ENCODE measurements at regions not wholly inside any gene's neighbourhood (a gene's known extent, or its start where the extent isn't known, plus 50 kb on each side); places are given as distances from the start of the nearest gene placed in this dataset.
"Not testable (repeated sequence)": the region's sequence is repeated elsewhere in the genome, so short reads cannot be mapped to it uniquely, and the experiment has no call there.

DNA sequence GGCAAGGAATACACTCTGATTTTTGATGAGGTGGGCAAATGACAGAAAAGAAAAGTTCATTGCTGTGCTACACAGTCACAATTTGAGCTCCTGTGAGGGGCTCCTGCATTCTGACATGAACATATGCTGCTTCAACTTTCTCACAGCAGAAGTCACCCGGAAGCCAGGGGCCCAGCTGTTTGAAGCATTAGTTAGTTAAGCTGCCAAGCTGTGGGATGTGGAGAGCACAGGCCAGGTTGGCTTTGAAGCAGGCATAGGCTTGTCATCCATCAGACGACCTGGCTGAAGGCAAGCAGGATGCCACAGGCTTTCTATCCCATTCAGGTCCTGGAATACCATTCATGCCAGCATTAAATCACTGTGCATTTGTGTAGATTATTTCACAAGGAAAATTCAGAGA is 63.1 kb downstream of the MTNR1B start:
- peak; percentile 13 for DNase-seq

DNA sequence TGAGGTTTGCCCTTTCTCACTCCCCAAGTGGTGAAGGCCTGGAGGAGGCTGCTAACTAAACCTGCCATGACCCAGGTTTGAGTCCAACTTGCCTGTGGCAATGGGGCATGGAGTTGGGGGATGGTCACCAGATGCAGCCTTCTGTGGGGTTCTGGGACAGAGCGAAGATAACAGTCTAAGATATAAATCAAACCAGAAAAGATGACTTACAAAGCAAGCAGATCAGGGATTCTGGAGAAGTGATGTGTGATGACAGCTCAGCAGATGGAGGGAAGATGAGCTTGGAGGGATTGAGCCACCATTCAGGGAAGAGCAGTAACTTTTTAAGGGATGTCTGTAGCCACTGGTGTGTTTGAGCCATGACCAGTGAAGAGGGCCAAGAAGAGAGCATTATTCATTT is 63.6 kb downstream of the MTNR1B start:
- DNase-seq: no peak

DNA sequence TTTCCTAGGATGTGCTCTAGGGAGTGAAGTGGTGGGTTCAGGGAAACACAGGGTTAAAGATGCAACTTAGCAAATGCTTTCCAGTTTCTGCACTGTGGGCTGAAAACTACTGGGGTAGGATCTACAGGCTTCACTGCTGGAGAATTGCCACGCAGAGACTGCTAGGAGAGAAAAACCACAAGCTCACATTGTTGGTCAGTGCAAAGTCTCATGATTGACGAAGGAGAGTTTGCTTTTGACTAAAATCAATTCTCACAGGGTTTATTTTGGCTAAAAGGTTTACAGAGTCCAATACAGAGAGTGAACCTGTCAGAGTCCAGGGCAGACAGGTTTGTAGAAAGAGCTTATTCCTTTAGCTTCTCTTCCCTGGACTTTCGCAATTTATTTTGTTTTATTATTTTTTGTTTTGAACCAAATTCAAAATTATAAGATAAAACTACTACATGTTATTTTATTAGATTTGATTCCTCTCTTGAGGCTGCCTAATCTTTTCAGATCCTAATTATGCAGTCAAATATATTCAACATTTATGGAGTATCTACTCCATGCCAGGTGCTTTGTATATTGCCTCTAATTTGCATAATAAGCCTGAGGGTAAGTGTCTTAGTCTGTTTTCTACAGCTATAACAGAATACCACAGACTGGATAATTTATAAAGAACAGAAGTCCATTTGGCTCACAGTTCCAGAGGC is 64.7 kb downstream of the MTNR1B start:
- no peak for DNase-seq

GRCh38 chr11:93034723-93035039 is 65.2 kb downstream of the MTNR1B start:
- no peak for DNase-seq

- no peak for DNase-seq
Observed at GRCh38 chr11:93038521-93038920, 69.1 kb downstream of the MTNR1B start.

DNA sequence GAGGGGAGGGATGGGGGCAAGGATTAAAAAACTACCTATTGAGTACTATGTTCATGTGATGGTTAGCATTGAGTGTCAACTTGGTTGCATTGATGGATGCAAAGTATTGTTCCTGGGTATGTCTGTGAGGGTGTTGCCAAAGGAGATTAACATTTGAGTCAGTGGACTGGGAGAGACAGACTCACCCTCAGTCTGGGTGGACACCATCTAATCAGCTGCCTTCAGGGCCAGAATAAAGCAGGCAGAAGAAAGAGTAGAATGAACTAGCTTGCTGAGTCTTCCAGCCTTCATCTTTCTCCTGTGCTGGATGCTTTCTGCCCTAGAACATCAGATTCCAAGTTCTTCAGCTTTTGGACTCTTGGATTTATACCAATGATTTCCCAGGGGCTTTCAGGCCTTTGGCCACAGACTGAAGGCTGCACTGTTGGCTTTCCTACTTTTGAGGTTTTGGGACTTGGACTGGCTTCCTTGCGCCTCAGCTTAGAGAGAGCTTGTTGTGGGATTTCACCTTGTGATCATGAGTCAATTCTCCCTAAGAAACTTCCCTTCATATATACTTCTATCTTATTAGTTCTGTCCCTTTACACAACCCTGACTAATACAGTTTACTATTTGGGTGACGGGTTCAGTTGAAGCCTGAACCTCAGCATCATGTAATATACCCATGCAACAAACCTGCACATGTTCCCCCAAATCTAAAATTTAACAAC is 70.2 kb downstream of the MTNR1B start:
- no peak for DNase-seq

DNA sequence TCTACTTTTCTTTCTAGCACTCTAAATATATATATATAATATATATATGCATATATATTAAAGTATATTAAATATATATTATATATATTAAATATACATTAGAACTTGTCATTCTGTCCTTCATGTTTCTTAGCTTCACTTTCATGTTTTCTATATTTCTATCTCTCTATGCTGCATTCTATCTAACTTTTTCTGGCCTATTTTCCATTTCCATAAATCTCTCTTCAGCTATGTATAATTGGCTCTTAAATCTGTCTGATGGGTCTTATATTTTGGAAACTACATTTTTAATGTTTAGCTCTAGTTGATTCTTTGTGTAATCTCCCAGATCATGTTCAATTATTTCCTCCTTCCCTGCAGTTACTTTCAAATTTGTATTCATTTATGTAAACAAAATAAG is 72.2 kb downstream of the MTNR1B start:
- no peak for DNase-seq

DNA sequence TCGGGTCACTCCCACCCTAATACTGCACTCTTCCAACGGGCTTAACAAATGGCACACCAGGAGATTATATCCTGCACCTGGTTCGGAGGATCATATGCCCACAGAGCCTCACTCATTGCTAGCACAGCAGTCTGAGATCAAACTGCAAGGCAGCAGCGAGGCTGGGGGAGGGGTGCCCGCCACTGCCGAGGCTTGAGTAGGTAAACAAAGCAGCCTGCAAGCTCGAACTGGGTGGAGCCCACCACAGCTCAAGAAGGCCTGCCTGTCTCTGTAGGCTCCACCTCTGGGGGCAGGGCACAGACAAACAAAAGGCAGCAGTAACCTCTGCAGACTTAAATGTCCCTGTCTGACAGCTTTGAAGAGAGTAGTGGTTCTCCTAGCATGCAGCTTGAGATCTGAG is 73.7 kb downstream of the MTNR1B start:
- not testable (repeated sequence) for DNase-seq

GRCh38 chr11:93049740-93050139 is 80.3 kb downstream of the MTNR1B start:
- no peak for DNase-seq

DNA sequence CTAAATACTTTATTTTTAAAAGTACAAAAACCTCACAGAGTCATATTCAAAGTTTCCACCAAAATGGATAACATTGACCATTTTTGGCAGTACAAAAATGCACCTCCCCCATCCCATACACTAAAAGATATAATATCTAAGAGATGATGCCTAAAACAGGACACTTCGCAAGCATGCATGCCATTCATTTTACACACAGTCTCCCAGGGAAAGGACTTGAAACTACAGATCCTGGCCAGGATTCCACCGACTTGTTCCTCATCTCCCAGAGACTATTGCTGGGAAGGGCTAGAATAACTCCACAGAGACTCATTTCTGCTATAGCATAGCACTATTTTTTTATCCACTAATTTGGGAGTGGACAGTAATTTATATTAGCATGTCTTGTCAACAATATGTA is 81.7 kb downstream of the MTNR1B start:
- no peak for DNase-seq

GRCh38 chr11:93053864-93054263 is 84.4 kb downstream of the MTNR1B start:
- DNase-seq: no peak

GRCh38 chr11:93054279-93054678 is 84.8 kb downstream of the MTNR1B start:
- DNase-seq: no peak

DNA sequence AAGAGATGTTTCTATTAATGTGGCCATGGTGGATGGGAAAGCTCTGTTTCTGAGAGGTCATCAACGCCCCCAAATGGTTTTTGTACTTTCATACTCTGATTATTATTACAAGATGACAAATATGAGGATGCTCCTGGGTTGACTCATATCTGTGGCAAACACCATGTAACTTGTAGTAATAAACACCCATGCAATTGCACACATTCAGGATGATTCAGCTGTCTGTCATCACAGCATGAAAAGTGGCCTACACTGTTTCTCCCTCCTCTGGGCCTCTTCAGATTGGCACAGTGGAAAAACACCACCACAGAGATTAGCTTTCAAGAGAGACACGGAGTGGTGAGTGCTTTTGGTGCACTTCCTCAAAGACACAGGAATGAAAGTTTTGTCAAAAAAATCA is 85.4 kb downstream of the MTNR1B start:
- no peak for DNase-seq

- DNase-seq: peak; percentile 15
Observed at GRCh38 chr11:93059117-93059957, 89.9 kb downstream of the MTNR1B start.

- DNase-seq: no peak
Observed at GRCh38 chr11:93063086-93063485, 93.6 kb downstream of the MTNR1B start.

DNA sequence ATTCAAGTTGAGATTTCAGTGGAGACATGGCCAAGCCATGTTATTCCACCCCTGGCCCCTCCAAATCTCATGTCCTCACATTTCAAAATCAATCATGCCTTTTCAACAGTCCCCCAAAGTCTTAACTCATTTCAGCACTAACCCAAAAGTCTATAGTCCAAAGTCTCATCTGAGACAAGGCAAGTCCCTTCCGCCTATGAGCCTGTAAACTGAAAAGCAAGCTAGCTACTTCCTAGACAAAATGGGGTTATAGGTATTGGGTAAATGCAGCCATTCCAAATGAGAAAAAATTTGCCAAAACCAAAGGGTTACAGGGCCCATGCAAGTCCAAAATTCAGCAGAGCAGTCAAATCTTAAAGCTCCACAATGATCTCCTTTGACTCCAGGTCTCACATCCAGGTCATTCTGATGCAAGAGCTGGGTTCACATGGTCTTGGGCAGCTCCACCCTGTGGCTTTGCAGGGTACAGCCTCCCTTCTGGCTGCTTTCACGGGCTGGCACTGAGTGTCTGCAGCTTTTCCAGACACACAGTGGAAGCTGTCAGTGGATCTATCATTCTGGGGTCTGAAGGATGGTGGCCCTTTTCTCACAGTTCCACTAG is 95.7 kb downstream of the MTNR1B start:
- DNase-seq: not testable (repeated sequence)

- no peak for DNase-seq
Observed at GRCh38 chr11:93067881-93068390, 98.5 kb downstream of the MTNR1B start.

- no peak for DNase-seq
Observed at GRCh38 chr11:93072229-93072914, 102.9 kb downstream of the MTNR1B start.

- DNase-seq: no peak
Observed at GRCh38 chr11:93073026-93073425, 103.6 kb downstream of the MTNR1B start.

DNA sequence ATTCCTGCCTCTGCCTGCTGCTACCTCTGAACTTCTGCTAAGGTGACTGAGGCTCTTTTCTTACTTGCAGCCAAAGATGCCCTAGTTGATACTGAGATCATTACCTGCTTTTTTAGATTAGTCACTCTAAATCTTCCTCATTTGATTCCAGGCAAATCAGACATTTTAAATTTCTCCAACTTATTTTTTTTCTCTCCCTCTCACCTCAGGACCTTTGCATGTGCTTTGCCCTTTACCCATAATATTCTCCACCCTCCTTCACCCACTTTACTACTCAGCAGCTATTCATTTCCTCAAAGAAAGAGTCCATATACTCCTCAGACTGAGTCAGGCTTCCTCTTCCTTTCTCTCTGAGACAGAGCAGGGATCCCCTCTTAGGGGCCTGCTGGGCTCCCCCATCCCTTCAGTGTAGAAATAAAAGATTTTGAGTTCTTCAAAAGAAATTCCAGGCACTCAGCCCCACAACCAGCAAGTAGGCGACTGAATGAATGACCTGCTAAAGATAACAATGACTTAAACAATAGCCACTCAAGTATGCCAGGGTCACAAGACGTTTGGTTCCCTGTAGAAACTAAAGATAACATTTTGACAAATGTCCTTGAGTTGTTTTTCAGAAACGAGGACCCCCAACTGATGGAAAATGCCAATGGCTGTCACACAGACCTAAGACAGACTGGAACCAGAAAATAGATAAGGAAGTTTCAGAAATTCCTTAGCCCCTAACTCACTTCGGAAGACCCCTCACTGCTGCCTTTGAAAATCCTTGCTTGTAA is 104.2 kb downstream of the MTNR1B start:
- DNase-seq: no peak

DNA sequence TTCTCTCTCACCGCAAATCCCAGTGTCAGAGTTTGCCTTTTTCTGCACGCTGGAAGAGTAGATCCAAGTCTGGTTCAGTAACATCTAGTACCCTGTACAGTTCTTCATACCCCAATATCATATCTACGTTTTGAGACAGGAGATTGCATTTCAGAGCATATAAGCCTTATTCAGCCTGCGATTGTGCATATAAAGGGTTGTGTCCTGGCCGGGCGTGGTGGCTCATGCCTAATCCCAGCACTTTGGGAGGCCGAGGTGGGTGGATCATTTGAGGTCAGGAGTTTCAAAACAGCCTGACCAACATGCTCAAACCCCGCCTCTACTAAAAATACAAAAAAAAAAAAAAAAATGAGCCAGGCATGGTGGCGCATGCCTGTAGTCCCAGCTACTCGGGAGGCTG is 104.9 kb downstream of the MTNR1B start:
- DNase-seq: no peak
